HL-60 (cell line): ENCODE measurements at regions not wholly inside any gene's neighbourhood (a gene's known extent, or its start where the extent isn't known, plus 50 kb on each side); places are given as distances from the start of the nearest gene placed in this dataset.

Experiments
- DNase-seq, 2 experiments: peaks; one replicate each; pipeline ENCODE4 v3.0.0-alpha.2; 2010 to 2020; ENCODE audit warnings: low read depth in 1 of 2, low spot score in 1 of 2
- H3K27ac ChIP-seq: fragments of 250-450 bp; sonication (Bioruptor Pico); replicated peaks from 2 replicates; pipeline ENCODE4 v1.5.1; 2020; ENCODE audit warnings: mild to moderate bottlenecking, moderate library complexity
- H3K27me3 ChIP-seq: fragments of 250-450 bp; sonication (Bioruptor Pico); 2 replicates; pipeline ENCODE4 v1.5.1; 2021; ENCODE audit warnings: mild to moderate bottlenecking, moderate library complexity; ENCODE audit not compliant: insufficient read depth, poor library complexity, severe bottlenecking
- H3K4me3 ChIP-seq: replicated peaks from 2 replicates; pipeline ENCODE4 v1.5.1; 2011; ENCODE audit warnings: mild to moderate bottlenecking, control low read depth, low read length; ENCODE audit not compliant: insufficient read depth
- GABPA ChIP-seq: IDR thresholded peaks from 2 replicates; pipeline ENCODE4 v1.6.1; 2012; ENCODE audit warnings: low read depth
- POLR2AphosphoS5 ChIP-seq: IDR thresholded peaks from 2 replicates; pipeline ENCODE4 v1.6.1; 2012; ENCODE audit warnings: low read depth
- SPI1 ChIP-seq: IDR thresholded peaks from 2 replicates; pipeline ENCODE4 v1.6.1; 2012; ENCODE audit warnings: low read depth, mild to moderate bottlenecking, borderline replicate concordance
- TF ChIP-seq, protein P1 (sequence below): IDR thresholded peaks from 2 replicates; pipeline ENCODE4 v1.6.1; 2012; ENCODE audit warnings: low read depth; ENCODE audit not compliant: insufficient replicate concordance
- TF ChIP-seq, protein P2 (sequence below): IDR thresholded peaks from one replicate; pipeline ENCODE4 v1.5.1; 2011; ENCODE audit warnings: low read length, control low read depth, inconsistent platforms; ENCODE audit not compliant: insufficient read depth

DNA sequence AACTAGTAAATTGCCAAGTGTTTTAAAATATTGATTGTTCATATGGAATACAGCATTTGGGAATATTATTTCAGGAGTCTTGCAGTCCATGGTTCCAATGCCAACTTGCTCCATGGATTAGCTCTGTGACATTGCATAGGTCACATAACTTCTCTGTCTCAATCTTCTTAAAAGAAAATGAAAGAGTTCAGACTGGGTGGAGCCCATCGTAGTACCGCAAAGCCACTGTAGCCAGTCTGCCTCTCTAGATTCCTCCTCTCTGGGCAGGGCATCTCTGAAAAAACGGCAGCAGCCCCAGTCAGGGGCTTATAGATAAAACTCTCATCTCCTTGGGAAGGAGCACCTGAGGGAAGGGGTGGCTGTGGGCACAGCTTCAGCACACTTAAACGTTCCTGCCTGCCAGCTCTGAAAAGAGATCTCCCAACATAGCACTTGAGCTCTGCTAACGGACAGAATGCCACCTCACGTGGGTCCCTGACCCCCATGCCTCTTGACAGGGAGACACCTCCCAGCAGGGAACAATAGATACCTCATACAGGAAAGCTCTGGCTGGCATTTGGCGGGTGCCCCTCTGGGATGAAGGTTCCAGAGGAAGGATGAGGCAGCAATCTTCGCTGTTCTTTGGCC is 168.8 kb upstream of the CNTN4 start:
- no peak overlapping the region for H3K4me3 ChIP-seq
- DNase-seq = no peak
- H3K27me3 ChIP-seq = no peaks in the 10 kb centered on the region
- no peak for TF ChIP-seq SPI1
- TF ChIP-seq GABPA = no peak
- TF ChIP-seq, protein P1, sequence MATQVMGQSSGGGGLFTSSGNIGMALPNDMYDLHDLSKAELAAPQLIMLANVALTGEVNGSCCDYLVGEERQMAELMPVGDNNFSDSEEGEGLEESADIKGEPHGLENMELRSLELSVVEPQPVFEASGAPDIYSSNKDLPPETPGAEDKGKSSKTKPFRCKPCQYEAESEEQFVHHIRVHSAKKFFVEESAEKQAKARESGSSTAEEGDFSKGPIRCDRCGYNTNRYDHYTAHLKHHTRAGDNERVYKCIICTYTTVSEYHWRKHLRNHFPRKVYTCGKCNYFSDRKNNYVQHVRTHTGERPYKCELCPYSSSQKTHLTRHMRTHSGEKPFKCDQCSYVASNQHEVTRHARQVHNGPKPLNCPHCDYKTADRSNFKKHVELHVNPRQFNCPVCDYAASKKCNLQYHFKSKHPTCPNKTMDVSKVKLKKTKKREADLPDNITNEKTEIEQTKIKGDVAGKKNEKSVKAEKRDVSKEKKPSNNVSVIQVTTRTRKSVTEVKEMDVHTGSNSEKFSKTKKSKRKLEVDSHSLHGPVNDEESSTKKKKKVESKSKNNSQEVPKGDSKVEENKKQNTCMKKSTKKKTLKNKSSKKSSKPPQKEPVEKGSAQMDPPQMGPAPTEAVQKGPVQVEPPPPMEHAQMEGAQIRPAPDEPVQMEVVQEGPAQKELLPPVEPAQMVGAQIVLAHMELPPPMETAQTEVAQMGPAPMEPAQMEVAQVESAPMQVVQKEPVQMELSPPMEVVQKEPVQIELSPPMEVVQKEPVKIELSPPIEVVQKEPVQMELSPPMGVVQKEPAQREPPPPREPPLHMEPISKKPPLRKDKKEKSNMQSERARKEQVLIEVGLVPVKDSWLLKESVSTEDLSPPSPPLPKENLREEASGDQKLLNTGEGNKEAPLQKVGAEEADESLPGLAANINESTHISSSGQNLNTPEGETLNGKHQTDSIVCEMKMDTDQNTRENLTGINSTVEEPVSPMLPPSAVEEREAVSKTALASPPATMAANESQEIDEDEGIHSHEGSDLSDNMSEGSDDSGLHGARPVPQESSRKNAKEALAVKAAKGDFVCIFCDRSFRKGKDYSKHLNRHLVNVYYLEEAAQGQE = no peak
- TF ChIP-seq, protein P2, sequence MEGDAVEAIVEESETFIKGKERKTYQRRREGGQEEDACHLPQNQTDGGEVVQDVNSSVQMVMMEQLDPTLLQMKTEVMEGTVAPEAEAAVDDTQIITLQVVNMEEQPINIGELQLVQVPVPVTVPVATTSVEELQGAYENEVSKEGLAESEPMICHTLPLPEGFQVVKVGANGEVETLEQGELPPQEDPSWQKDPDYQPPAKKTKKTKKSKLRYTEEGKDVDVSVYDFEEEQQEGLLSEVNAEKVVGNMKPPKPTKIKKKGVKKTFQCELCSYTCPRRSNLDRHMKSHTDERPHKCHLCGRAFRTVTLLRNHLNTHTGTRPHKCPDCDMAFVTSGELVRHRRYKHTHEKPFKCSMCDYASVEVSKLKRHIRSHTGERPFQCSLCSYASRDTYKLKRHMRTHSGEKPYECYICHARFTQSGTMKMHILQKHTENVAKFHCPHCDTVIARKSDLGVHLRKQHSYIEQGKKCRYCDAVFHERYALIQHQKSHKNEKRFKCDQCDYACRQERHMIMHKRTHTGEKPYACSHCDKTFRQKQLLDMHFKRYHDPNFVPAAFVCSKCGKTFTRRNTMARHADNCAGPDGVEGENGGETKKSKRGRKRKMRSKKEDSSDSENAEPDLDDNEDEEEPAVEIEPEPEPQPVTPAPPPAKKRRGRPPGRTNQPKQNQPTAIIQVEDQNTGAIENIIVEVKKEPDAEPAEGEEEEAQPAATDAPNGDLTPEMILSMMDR = no peak
- TF ChIP-seq POLR2AphosphoS5 = no peak
- H3K27ac ChIP-seq = no peak overlapping the region

DNA sequence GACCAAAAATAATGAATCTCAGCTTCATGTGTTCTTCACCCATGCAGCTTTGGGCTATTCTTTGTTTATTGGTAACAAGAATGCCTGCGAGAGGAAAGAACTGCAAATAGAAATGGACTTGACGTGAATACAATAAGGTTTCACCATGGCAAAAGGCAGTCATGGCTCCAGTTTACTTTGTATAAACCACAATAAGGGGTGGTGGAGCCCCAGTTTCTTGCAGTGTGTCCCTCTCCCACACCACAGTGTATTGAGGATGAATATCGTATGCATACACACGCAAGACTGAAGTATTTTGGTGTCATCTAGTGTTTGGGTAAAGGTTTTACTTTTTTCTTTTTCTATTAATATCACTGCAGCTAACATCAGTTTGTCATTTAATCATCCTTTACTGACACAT is 159.7 kb upstream of the CNTN4 start:
- no peak for DNase-seq
- no peak overlapping the region for H3K4me3 ChIP-seq
- H3K27ac ChIP-seq = no peak overlapping the region
- no peaks in the 10 kb centered on the region for H3K27me3 ChIP-seq
- TF ChIP-seq GABPA (no peak), SPI1 (no peak), POLR2AphosphoS5 (no peak)
- TF ChIP-seq, protein P2 = no peak
- TF ChIP-seq, protein P1 = no peak

DNA sequence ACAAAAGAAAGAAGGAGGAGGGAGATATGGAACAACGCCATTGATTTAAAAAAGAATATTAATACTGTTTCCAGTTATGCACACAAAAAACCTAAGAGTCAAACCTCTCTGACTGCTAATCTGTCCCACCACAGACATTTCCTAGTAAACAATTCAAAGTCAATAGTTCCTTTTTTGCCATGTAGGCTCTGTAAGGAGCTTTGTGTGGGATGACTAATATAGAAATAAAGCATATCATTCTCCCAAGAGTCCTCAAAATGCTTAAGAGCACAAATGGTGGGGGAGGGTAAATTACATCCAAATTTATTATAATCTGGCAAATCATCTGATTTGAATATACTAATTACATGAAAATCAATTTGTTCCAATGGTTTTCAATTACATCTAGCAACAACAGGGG is 155.9 kb upstream of the CNTN4 start:
- no peak overlapping the region for H3K27ac ChIP-seq
- no peak for DNase-seq
- no peaks in the 10 kb centered on the region for H3K27me3 ChIP-seq
- TF ChIP-seq POLR2AphosphoS5 (no peak), SPI1 (no peak), GABPA (no peak)
- TF ChIP-seq, protein P1 = no peak
- TF ChIP-seq, protein P2 = no peak
- H3K4me3 ChIP-seq = no peak overlapping the region
